ENCODE measurements at regions not wholly inside any gene's neighbourhood (a gene's known extent, or its start where the extent isn't known, plus 50 kb on each side); places are given as distances from the start of the nearest gene placed in this dataset.
A peak's percentile ranks its signal among the peaks of the same experiment; 100 is the strongest.

- no peak for TF ChIP-seq ZNF142 (CRISPR knock-in tag; IDR thresholded peaks at IDR 0.05)
- no peak for TF ChIP-seq POGK (CRISPR knock-in tag; conservative IDR thresholded peaks at IDR 0.05)
- 0 out of 2 replicates have a peak, but pooled peaks have one; percentile 19 for TF ChIP-seq MAZ (IDR thresholded peaks at IDR 0.05; ENCODE audit: borderline replicate concordance, low read depth, low read length)
- TF ChIP-seq MAZ (CRISPR knock-in tag; IDR thresholded peaks at IDR 0.05; ENCODE audit: low read depth) = no peak
- no peak for TF ChIP-seq PLSCR1 (CRISPR knock-in tag; IDR thresholded peaks at IDR 0.05; ENCODE audit: borderline replicate concordance)
- no peak for TF ChIP-seq ZMAT3 (CRISPR knock-in tag; conservative IDR thresholded peaks at IDR 0.05)
- TF ChIP-seq HMG20A (CRISPR knock-in tag; IDR thresholded peaks at IDR 0.05; ENCODE audit: borderline replicate concordance) = peak; percentile 59; the same call in 1 of the 2 replicates
- TF ChIP-seq ARID3A (IDR thresholded peaks at IDR 0.05; ENCODE audit: low read depth, low read length) = no peak
- TF ChIP-seq ZNF225 (CRISPR knock-in tag; IDR thresholded peaks at IDR 0.05) = no peak
- TF ChIP-seq GPBP1L1 (CRISPR knock-in tag; IDR thresholded peaks at IDR 0.05) = no peak
- TF ChIP-seq ZNF883 (CRISPR knock-in tag; IDR thresholded peaks at IDR 0.05; ENCODE audit: not compliant biosample characterization) = no peak
- no peak for TF ChIP-seq TFDP2 (CRISPR knock-in tag; IDR thresholded peaks at IDR 0.05)
- TF ChIP-seq ZC3H13 (CRISPR knock-in tag; IDR thresholded peaks at IDR 0.05) = no peak
- no peak for TF ChIP-seq ZBTB2 (CRISPR knock-in tag; IDR thresholded peaks at IDR 0.05; ENCODE audit: low read depth)
- TF ChIP-seq ATF7 (IDR thresholded peaks at IDR 0.05) = no peak
- TF ChIP-seq ATF7 (CRISPR knock-in tag; IDR thresholded peaks at IDR 0.05) = no peak
These were observed 218.6 kb downstream of the IRS1 start (continued) for GRCh38 chr2:226581004-226581403.
